A204.1 (cell line): ENCODE measurements at regions not wholly inside any gene's neighbourhood (a gene's known extent, or its start where the extent isn't known, plus 50 kb on each side); places are given as distances from the start of the nearest gene placed in this dataset.
A peak's percentile ranks its signal among the peaks of the same experiment; 100 is the strongest.

ENCODE experiments used
- FAIRE-seq: peaks from 2 replicates; lab custom pipeline; 2012; peaks lifted over from hg19 to GRCh38; lab: Jason Lieb, UNC

DNA sequence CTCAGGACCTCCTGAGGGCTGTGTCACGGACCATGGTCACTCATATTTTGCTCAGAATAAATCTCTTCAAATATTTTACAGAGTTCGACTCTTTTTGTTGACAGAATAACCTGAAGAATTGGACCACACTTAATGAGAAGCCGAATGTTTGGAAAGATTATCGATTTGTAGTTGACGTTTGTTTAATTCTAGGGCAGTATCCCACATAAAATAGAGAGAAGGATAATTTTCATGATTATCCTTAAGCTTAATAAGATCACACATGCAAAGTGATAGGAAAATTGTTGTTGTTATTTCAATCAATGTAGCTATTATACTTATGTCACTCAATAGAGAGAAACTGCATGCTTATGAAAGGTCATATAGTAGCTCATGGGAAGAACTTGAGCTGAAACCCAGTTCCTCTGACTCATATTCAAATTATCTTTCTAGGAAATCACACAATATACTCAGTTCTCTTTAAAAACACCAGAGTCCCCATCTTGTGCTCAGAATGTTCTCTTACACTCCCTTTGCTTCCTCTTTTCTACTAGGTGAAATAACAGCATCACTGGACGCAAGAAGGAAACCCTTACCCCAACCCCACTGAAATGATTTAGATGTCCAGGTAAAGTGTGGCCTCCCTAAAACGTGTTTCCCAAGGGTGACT, 982.1 kb downstream of the TSN start:
- no peak for FAIRE-seq

DNA sequence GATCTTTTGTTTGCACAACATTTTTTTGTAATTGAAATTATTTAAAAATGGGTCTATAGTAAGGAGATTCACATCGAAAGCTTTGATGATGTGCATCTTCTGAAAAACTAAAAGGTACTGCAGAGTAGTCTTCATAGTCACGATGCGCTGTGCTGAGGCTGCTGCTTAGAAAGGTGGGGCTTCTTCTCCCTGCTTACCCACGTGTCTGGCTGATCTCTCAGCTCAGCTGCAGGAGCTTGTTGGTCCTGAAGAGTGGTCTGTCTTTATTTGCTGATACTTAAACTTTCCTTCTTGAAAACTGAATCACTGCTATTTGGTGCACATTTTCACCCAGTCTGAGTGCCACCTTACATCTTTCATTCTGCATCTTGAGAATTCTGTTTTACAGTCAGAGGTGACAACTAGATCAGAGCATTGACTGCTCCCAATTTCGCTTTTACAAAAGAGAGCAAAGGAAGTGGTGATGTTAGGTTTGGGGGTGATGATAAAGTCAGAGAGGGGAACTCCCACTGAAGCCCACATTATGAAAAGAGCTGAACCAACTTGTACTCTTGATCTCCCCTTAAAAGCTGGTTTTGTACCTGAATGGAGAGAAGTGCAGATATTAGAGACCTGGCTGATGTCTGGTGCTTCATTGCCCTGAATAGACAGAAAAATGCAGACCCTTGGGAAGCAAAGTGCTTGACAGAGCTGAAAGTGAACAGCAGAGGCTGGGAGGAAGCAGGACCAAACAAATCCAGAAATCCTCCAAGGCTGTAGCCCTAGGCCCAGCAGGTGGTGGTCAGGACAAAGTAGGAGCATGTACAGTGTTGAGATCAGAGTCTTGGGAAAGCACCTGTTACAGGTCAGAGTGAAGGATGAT, 984.5 kb downstream of the TSN start:
- no peak for FAIRE-seq

DNA sequence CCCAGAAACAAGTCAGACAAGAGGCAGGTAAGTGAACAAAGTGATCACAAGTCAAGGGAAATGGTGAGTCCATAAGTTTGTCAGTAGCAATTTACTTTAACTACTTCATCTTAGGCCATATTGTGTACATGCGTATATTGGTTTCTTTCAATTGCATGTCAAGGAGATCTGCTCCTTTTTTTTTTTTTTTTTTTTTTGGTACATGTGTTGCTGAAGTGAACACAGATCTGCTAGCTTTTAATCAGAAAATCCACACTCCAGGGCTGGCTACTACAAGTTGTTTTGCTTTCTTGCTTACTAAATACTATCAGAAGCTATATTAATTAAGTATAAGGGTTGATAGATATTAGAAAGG, 985.1 kb downstream of the TSN start:
- FAIRE-seq = no peak

DNA sequence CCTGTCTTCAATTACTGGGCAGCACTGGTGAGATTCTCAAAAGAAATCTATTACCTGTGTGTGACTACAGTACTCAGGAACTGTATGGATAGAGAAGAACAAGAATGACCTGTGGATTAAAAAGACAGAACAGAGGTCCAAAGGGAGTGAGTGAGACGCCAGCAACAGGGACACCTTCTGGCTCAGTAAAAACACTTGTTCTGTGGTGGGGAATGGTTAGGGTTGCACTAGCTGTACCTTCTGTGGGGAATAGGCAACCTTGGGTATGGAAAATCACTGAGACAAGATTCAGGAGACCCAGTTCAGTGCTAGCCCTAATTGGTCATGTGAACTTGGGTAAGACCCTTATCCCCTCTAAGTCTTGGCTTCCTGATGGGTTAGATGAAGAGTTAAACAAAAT, 986.0 kb downstream of the TSN start:
- no peak for FAIRE-seq

DNA sequence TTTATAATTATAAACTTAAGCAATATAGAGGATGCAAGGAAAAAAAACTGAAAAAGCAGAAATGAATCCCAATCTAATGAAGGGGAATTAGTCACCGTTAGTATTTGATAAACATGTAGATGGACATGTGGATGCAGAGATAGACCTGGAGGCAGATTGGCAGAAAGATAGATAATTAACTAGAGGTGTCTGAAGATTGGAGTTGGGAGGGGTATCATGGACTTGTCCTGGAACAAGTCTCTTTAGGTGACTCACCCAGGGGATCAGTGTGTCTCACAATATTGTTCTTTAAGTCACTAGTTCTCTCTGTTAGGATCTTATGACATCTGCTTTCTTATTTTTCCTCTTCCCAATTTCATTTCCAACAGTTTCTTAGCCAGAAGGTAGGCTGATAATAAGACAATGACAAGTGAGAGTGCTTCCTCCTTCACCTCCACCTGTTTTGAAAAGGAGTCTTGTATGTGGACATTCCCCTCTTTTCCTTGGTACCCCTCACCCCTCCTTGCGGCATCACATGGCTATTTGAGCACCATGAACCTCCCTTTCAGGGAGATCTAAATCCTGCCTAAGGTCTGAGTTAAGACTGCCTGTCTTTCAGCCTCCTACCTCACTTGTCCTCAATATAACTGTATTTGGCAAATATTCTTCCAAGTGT, 987.7 kb downstream of the TSN start:
- no peak for FAIRE-seq

DNA sequence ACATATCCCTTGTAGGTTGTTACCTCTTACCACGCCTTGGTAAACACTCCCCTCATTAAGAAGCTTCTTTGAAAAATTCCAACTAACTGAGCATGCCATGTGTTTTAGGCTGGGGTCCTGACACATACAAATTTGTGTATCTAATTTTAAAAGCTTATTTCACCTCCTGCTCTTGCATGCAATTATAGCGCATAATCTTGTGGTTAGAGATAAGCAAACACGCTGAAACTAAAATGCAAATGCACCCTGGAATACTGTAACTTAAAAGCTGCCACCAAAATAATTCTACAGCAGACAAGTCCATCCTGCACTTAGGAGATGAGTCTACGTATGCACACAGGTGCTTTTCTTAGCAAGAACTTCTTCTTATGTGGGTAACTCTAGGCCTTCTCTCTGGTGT, 990.2 kb downstream of the TSN start:
- FAIRE-seq = no peak

DNA sequence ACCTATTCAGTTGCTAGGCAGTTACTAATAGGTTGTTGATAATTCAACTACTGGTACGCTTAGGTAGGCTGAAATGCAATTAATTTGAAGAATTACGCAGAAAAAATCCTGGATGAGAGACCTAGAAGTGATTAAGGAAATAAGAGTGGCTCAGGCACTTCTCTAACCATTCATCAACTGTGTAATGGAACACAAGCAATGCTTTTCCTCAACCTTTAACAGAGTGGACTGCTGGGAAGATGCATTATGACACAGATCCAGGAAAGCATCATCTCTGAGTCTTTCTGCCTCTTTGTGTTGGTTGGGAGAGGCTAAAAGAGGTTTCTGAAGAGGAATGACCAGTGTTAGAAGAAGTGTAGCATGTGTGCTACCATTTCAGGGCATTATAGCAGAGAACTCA, 992.2 kb downstream of the TSN start:
- no peak for FAIRE-seq

DNA sequence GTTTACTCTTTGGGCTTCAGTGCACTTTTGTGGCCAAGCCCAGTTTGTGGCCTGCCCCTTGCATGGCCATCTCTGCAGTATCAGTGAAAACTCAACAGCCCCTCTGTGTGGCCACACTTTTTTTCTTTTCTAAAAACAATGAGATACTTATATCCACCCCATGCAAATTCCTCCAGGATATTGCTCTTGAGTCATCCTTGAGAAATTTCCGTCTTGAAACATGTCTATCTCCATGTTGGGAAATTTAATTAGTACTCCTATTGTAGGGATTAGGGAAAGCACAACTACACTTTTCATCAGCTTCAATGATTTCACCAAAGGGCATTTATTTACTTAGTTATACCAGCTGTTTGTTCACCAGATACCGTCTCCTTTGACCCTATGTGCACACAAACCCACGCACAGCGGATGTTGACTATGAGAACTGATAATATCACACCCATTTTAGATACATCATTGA, 993.1 kb downstream of the TSN start:
- FAIRE-seq = no peak

DNA sequence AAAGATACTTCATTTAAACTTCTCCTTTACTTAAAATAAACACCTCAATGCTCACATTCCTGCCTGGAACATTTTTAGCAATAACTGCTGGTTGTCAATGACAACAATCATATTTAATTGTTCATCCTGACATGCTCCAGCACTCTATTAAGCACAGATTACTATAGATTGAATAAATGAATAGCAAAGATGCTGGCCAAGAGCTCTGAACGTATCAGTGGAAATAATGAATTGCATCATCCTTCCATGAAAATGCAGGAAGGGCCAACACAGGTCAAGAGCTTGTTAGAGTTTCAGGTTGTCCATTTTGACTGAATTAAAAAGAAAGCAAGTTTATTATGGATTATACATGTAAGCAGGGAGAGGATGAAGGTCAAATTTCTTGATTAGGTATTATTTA, 994.0 kb downstream of the TSN start:
- no peak for FAIRE-seq

DNA sequence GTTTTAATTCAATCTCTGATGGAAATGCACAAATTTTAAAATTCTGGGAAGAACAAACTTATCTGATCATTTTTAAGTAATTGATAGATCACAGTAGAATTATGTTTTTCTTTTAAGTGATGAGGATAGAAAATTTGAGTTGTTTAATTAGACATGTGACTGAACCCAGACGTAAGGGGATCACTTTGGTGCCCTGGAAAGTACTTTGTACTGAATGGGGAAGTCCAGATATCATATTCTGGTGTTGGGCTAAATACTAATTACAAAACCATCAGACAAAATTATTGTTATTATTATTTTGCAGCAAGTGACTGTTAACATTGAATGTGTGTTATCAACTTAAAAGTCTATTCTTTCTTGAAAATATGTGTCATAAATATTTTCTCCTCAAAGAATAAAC, 994.6 kb downstream of the TSN start:
- FAIRE-seq = no peak

DNA sequence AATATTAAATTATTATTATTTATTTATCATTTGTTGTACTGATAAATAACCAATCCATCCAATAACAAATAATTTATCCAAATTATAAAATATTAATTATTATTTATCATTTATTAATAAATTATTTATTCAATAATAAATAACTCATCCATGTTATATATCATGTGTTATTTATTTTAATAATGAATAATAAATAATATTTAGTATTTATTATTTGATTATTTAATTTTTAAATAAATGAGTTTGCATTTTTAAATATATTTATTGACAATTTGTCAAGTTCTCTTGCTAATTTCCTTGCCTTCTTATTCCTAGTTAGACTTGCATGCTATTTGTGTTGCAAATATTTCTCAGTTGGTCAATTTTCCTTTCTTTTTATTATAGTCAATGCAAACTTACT, 995.4 kb downstream of the TSN start:
- peak; percentile 98 for FAIRE-seq

DNA sequence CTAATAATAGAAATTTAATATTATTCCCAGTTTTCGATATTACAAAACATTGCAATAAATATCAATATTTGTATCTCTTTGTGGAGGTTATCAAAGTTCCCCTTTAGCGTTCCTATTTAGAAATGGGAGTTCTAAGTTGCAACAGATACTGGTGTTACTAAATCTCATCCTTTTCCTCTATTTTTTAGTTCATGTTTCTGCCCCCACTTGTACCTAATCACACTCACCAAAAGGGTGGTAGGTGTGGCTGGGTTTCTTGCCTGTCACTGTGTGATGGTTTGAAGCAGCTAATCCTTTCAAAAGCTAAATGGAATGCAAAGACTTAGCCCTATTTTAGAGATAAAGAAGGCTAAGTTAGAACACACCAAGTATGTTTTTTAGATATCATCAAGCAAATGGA, 997.9 kb downstream of the TSN start:
- FAIRE-seq = no peak

DNA sequence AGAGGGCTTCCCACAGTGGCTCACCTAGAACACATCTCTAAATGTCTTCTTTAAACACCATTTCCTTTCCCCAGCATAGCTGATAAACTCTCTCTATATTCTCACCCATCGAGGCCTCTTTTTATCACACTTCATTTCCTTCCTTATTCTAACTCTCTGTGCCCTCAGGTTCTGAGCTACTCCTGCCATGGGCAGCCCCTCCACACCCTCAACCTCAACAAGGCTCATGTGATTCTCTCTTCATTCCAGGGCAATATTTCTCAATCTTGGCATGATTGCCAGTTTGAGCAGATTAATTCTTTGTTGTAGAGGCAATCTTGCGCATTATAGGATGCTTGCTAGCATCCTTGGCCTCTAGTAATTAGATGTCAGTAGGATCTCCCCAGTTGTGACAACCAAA, 999.1 kb downstream of the TSN start:
- no peak for FAIRE-seq

DNA sequence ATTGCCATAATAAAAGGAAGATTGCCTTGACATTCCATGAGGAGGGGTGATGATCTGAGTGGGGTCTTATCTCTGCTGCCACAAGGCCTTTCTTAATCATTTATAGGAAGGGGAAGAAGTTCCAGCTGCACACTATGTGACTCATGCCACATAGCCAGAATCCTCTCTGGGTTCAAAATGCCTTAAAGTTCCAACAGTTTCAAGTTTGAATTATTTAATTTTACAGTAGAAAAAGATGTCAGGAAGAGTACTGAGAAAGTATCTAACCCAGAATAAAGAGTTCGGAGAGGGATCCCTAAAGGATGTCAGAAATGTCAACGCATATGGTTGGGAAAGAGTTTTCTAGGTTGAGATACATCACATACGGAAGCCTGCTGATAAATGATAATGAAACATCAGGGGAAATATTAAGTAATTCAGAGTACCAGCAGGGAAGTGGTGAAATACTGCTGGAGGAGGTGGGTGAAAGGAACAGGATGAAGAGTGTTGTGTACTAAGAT, 999.9 kb downstream of the TSN start:
- FAIRE-seq = no peak

DNA sequence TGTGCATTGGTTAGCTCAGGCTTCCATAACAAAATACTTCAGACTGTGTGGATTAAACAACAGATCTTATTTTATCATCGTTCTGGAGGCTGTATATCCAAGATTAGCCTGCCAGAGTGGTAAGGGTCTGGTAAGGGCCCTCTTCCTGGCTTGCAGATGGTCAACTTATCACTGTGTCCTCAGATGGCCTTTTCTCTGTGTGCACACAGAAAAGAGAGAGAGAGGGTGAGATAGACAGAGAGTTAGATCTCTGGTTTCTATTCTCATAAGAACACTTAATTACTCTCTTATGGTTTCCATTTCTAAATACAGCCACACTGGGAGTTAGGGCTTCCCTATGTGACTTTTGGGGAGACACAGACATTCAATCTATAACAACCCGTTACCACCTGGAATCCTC, 1003.5 kb downstream of the TSN start:
- no peak for FAIRE-seq

DNA sequence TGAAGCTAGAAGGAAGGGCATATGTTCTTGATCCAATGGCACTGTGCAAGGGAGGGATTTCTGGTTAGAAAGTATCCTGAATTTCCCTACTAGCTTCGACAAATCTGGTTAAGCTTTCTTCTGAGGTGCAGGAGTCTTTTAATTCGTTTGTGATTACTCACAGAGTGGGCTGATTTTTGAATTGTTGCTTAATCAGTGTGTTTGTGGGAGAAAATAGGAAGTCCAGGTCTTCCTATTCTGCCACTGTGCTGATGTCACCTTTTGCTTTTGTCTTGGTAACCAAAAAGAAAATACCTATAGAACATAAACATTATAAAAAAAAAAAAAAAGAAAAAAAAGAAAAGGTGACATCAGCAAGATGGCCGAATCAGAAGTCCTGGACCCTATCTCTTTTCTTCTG, 1008.6 kb downstream of the TSN start:
- no peak for FAIRE-seq

DNA sequence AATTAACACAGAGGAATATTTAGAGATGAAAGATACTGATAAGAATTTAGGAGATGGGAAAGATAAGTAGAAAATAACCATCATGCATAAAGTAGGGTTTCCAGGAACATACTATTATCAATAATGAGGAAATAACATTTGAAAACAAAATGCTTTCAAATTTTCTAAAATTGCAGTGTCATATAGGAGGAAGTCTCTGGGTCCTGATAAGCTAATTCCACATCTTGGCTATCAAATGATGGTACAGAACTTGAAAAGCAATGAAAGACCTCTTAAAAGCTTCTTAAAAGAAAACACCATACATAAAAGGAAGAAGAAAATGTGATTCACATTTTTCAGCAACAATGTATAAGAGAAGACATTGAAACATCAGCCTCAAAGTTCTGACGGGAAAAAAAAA, 1024.8 kb downstream of the TSN start:
- no peak for FAIRE-seq

DNA sequence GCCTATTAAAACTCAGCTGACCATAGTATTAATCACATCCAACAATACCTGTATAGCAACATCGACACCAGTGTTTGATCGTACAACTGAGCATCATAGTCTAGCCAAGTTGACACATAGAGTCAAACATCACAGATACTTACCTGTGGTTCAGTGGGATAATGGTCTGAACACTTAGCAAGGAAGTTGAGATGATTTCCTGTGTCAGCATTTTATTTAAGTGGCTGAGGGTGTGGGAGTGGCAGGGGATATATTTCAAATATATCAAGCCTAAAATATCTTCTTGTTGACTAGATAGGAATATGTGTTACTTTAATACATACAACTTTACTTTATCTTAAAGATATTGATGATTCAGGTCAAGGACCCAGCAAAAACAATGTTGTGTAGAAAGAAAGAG, 1038.6 kb downstream of the TSN start:
- no peak for FAIRE-seq

DNA sequence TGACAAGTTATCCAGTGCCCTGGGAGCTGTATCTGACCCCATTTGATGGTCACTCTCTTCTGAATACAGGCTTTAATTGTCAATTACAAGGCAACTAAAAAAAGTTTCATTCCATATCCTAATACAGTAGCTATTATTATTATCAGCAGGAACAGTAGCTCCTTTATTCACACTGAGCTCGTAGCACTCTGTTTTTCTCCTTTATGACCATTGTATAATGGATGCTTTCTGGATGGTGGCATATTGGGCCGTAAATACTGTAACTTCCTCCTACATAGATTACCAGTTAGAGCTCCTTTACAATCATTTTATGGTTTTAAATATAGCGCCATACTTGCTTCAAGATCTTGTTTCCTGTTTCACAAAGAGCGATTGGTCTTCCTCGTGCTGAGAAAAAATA, 1040.3 kb downstream of the TSN start:
- FAIRE-seq = no peak

DNA sequence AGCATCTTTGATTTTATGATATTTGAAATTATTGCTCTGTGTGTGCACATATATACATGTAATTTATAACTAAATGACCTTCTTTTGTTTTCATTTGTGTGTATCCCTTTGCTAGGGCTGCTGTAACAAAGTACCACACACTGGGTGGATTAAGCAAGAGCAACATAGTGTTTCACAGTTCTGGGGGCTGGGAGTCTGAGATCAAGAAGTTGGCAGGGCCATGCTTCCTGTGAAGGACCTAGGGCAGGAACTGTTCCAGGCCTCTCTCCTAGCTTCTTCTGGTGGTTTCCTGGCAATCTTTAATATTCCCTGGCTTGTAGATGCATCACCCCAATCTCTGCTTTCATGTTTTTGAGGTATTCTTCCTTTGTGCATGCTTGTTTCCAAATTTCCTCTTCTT, 1043.9 kb downstream of the TSN start:
- no peak for FAIRE-seq

DNA sequence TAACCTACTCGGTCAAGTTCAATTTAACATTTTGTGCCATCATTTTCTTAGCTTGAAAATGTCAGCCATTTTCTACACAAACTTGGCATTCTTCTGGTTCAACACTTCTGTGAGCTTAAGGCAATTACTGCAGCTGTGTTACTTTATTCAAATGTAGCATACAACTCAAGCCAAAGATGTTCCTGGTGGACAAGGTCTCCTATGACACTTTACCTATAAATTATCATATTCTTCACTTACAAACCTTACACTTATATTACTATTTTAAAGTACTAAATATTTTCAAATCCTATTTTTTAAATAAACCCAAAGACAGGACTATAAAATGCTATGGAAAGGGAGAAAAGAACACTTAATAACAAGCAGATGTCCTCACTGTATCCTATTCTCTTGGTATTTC, 1045.3 kb downstream of the TSN start:
- FAIRE-seq = no peak

DNA sequence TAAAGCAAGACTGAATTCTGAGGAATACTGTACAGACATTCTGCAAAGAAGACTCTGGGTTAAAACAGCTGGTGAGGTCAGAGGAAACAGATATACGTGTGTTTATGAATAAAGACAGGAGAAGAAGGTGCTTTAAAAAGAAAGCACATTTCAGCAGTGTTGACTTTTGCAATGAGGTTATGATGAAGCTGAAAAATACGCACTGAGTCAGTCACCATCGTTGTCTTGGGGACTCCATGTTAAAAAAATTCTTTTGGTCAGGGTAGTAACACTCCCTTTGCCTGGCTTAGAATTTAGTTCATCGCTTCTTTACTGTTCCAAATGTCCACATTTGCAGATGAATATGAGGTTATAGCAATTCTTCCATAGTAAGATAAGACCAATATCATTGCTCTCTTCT, 1049.0 kb downstream of the TSN start:
- FAIRE-seq = no peak

DNA sequence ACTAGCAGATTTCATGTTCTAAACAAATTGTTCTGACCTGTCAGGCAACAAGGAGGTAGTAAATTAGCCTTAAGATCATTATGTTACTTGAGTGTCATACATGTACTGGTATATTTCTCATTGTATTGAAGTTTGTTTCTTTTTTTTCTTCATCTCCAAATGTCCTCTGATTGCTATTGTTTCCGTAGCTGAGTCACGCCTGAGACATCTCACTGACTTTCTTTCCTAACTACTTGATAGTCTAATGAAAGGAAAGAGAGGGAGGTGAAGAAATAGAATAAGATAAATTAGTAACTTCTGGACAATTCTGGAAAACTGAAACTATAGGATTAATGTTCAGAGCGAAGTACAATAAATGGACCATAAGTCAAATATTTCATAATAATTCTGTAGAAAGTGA, 1049.9 kb downstream of the TSN start:
- FAIRE-seq = no peak
